HCT116 (cell line): ENCODE measurements at regions not wholly inside any gene's neighbourhood (a gene's known extent, or its start where the extent isn't known, plus 50 kb on each side); places are given as distances from the start of the nearest gene placed in this dataset.

Experiments
- ATAC-seq: fragments of 200-7000 bp; cut with Tn5 transposase; 2 replicates; pipeline ENCODE4 v1.9.1; 2020; ENCODE audit warnings: mild to moderate bottlenecking, moderate library complexity
- BruUV-seq: library from RNA; stranded (reverse); fragments of 400-500 nt; replicated peaks from 2 replicates; lab custom pipeline; 2021; lab: Mats Ljungman, UMichigan
- CTCF ChIA-PET: fragments of 300-600 bp; sonication (Branson Sonifier 250); formaldehyde crosslinking; loops from one replicate; lab custom pipeline; 2021; ENCODE audit warnings: antibody characterized with exemption; lab: Charles Lee
- POLR2A ChIA-PET: fragments of 300-600, 350-600 bp; sonication (Branson Sonifier 250); formaldehyde crosslinking; loops from one replicate; lab custom pipeline; 2021; ENCODE audit warnings: antibody characterized with exemption; lab: Charles Lee
- RAD21 ChIA-PET, 2 experiments: fragments of 300-600 bp; sonication (Branson Sonifier 250); formaldehyde crosslinking; loops; one replicate each; lab custom pipeline; 2023; ENCODE audit warnings: low total read pairs in 2 of 2; ENCODE audit not compliant: uncharacterized antibody in 2 of 2, unreplicated experiment in 2 of 2, low non-redundant PET in 1 of 2; lab: Charles Lee
- DNase-seq: peaks from one replicate; pipeline ENCODE4 v3.0.0-alpha.2; 2010; ENCODE audit warnings: low read depth, low spot score
- H2AFZ ChIP-seq: fragments of 200-600 bp; shearing (Covaris generic), sonication (generic); 2 replicates; pipeline ENCODE4 v1.6.1; 2017; ENCODE audit warnings: low read depth, mixed run types, mixed read lengths, antibody characterized with exemption, low read length; ENCODE audit not compliant: poor library complexity, severe bottlenecking
- H3K27ac ChIP-seq: 2 replicates; pipeline ENCODE4 v1.5.1; 2012; ENCODE audit warnings: low read depth, low read length
- H3K27me3 ChIP-seq: fragments of 200-600 bp; sonication (generic); 2 replicates; pipeline ENCODE4 v1.6.1; 2016; ENCODE audit warnings: mixed run types, low read length, mixed read lengths; ENCODE audit not compliant: insufficient read depth
- H3K36me3 ChIP-seq, 2 experiments: fragments of 200-500 bp in 1 of 2; fragments of 200-600 bp in 1 of 2; sonication (Bioruptor generic) in 1 of 2; sonication (generic) in 1 of 2; 2 replicates each; pipeline versions ENCODE4 v1.5.1 to v1.6.1; 2014 to 2016; ENCODE audit warnings: low read length in 2 of 2, inconsistent platforms in 1 of 2, mixed read lengths in 1 of 2, mixed run types in 1 of 2; ENCODE audit not compliant: insufficient read depth in 2 of 2, control insufficient read depth in 1 of 2
- H3K4me1 ChIP-seq, 2 experiments: fragments of 200-600 bp in 1 of 2; sonication (generic) in 1 of 2; 2 replicates each; pipeline versions ENCODE4 v1.5.1 to v1.6.1; 2012 to 2017; ENCODE audit warnings: low read length in 2 of 2, inconsistent platforms in 1 of 2, mild to moderate bottlenecking in 1 of 2, mixed read lengths in 1 of 2, mixed run types in 1 of 2, moderate library complexity in 1 of 2; ENCODE audit not compliant: insufficient read depth in 2 of 2, control insufficient read depth in 1 of 2
- H3K4me2 ChIP-seq: fragments of 200-600 bp; sonication (generic); 2 replicates; pipeline ENCODE4 v1.6.1; 2017; ENCODE audit warnings: mixed run types, low read length, mixed read lengths
- H3K4me3 ChIP-seq, 2 experiments: fragments of 200-600 bp in 1 of 2; sonication (generic) in 1 of 2; replicated peaks in 1 of 2; 2 replicates each; pipeline ENCODE4 v1.5.1; 2011 to 2016; ENCODE audit warnings: low read length in 2 of 2, control low read depth in 1 of 2, low read depth in 1 of 2, mild to moderate bottlenecking in 1 of 2, mixed read lengths in 1 of 2, mixed run types in 1 of 2
- H3K79me2 ChIP-seq: fragments of 200-600 bp; sonication (generic); 2 replicates; pipeline ENCODE4 v1.6.1; 2017; ENCODE audit warnings: mild to moderate bottlenecking, mixed run types, low read length, moderate library complexity, mixed read lengths; ENCODE audit not compliant: insufficient read depth
- H3K9ac ChIP-seq: fragments of 200-600 bp; sonication (generic); 2 replicates; pipeline ENCODE4 v1.6.1; 2016; ENCODE audit warnings: low read length, mixed read lengths
- H3K9me2 ChIP-seq: fragments of 200-600 bp; sonication (generic), shearing (Covaris generic); 2 replicates; pipeline ENCODE4 v1.6.1; 2017; ENCODE audit warnings: mixed run types, mild to moderate bottlenecking, moderate library complexity; ENCODE audit not compliant: insufficient read depth
- H3K9me3 ChIP-seq, 2 experiments: fragments of 200-500 bp in 1 of 2; fragments of 200-600 bp in 1 of 2; sonication (Bioruptor generic) in 1 of 2; sonication (generic) in 1 of 2; 2 replicates each; pipeline ENCODE4 v1.6.1; 2014 to 2017; ENCODE audit warnings: low read length in 2 of 2, mixed read lengths in 2 of 2, inconsistent platforms in 1 of 2, low read depth in 1 of 2, mild to moderate bottlenecking in 1 of 2, mixed run types in 1 of 2, moderate library complexity in 1 of 2; ENCODE audit not compliant: control insufficient read depth in 1 of 2, insufficient read depth in 1 of 2
- H4K20me1 ChIP-seq: fragments of 200-600 bp; sonication (generic), shearing (Covaris generic); 2 replicates; pipeline ENCODE4 v1.6.1; 2017; ENCODE audit warnings: mixed run types, mild to moderate bottlenecking, moderate library complexity; ENCODE audit not compliant: insufficient read depth
- CBX3 ChIP-seq: IDR thresholded peaks from 2 replicates; pipeline ENCODE4 v1.6.1; 2012; ENCODE audit warnings: low read depth
- EGR1 ChIP-seq: IDR thresholded peaks from 2 replicates; pipeline ENCODE4 v1.6.1; 2012; ENCODE audit warnings: low read depth
- ELF1 ChIP-seq: IDR thresholded peaks from 2 replicates; pipeline ENCODE4 v1.6.1; 2012; ENCODE audit warnings: low read depth, borderline replicate concordance
- EZH2phosphoT487 ChIP-seq: fragments of 200-600 bp; IDR thresholded peaks from 2 replicates; pipeline ENCODE4 v1.6.1; 2018; ENCODE audit warnings: antibody characterized with exemption, borderline replicate concordance
- POLR2A ChIP-seq: IDR thresholded peaks from 2 replicates; pipeline ENCODE4 v1.7.0; 2011; ENCODE audit warnings: borderline replicate concordance; ENCODE audit not compliant: insufficient read depth, insufficient read length; ENCODE audit errors: extremely low read depth
- POLR2AphosphoS5 ChIP-seq: IDR thresholded peaks from 2 replicates; pipeline ENCODE4 v1.6.1; 2011; ENCODE audit warnings: mild to moderate bottlenecking, low read depth, low read length, moderate library complexity
- SP1 ChIP-seq: IDR thresholded peaks from 2 replicates; pipeline ENCODE4 v1.6.1; 2012; ENCODE audit warnings: low read depth
- SRF ChIP-seq: IDR thresholded peaks from 2 replicates; pipeline ENCODE4 v1.6.1; 2012; ENCODE audit warnings: low read depth
- YY1 ChIP-seq: IDR thresholded peaks from 2 replicates; pipeline ENCODE4 v1.6.1; 2011; ENCODE audit warnings: low read length, low read depth, moderate library complexity, mild to moderate bottlenecking; ENCODE audit not compliant: insufficient replicate concordance; ENCODE audit errors: extremely low read depth
- ZFX ChIP-seq: fragments of 450-650 bp; IDR thresholded peaks from 2 replicates; pipeline ENCODE4 v1.6.1; 2017
- ZNF274 ChIP-seq: fragments of 200-500 bp; sonication (Bioruptor generic); IDR thresholded peaks from 2 replicates; pipeline ENCODE4 v1.6.1; 2014; ENCODE audit warnings: mild to moderate bottlenecking, low read depth, low read length, inconsistent platforms
- intact Hi-C: fragments of 100-400 bp; cut with micrococcal nuclease; formaldehyde crosslinking; loops from 2 replicates; pipeline ENCODE4 v1.10.0; 2022
- TF ChIP-seq, protein P1 (sequence below): IDR thresholded peaks from 2 replicates; pipeline ENCODE4 v1.6.1; 2011; ENCODE audit warnings: mild to moderate bottlenecking, low read length, moderate library complexity; ENCODE audit not compliant: insufficient replicate concordance; ENCODE audit errors: extremely low read depth
- TF ChIP-seq, protein P2 (sequence below), 3 experiments: fragments of 200-600 bp in 1 of 3; sonication (generic) in 1 of 3; IDR thresholded peaks in 2 of 3; conservative IDR thresholded peaks in 1 of 3; 2 replicates each; pipeline ENCODE4 v1.5.1; 2012 to 2017; ENCODE audit warnings: low read depth in 2 of 3, low read length in 2 of 3, antibody characterized with exemption in 1 of 3, borderline replicate concordance in 1 of 3, control low read depth in 1 of 3, mild to moderate bottlenecking in 1 of 3, mixed read lengths in 1 of 3, mixed run types in 1 of 3, moderate library complexity in 1 of 3; ENCODE audit not compliant: insufficient read depth in 1 of 3
- TF ChIP-seq, protein P3 (sequence below): IDR thresholded peaks from 2 replicates; pipeline ENCODE4 v1.6.1; 2012
- TF ChIP-seq, protein P4 (sequence below): IDR thresholded peaks from 2 replicates; pipeline ENCODE4 v1.6.1; 2012
- TF ChIP-seq, protein P5 (sequence below): IDR thresholded peaks from 2 replicates; pipeline ENCODE4 v1.6.1; 2012; ENCODE audit warnings: low read depth

DNA sequence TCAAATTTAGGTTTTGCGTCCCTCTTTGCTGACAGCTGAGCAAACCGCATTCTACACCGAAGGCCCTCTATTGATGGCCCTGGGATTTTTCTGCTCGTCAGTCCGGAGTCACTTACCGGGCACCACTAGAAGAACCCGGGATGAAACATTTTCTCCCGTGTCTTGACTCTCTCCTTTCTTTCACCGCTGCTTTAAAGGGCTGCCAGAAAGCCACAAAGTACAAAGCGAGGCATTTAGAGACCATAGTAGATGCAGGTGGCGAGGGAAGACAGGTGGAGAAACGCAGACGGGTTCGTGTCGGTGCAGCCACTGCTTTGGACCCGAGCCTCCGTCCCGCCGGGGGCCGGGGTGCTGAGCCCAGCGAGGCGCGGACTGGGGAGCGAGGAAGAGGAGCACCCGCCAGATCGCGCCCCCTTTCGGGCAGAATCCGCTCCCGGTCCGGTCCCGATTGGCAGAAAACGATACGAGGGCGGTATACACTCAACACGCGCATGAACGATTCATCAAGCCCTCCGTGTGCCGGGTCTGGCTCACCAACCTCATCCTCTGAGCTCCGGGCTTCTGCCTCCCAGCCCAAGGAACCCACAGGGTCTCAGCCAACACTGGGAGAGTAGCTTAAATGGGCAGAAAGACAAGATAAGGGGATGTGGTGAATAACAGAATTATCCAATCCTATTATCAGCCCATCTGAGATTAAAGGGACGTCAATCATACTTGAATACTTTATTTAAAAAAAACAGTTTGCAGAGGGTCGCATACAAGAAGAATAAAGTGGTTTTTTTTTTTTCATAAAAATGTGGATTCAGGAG, 84.9 kb downstream of the TRIM27 start:
- H3K9ac ChIP-seq, result peak overlapping the region; percentile 58
- TF ChIP-seq YY1 (peak; percentile 69), EZH2phosphoT487 (no peak), POLR2A (peak; percentile 45), ZNF274 (no peak), EGR1 (no peak), CBX3 (peak; percentile 89), SP1 (peak; percentile 26; the same call in 1 of the 2 replicates), POLR2AphosphoS5 (peak; percentile 31; the same call in 1 of the 2 replicates), ELF1 (no peak), SRF (no peak), ZFX (no peak)
- TF ChIP-seq, protein P1, sequence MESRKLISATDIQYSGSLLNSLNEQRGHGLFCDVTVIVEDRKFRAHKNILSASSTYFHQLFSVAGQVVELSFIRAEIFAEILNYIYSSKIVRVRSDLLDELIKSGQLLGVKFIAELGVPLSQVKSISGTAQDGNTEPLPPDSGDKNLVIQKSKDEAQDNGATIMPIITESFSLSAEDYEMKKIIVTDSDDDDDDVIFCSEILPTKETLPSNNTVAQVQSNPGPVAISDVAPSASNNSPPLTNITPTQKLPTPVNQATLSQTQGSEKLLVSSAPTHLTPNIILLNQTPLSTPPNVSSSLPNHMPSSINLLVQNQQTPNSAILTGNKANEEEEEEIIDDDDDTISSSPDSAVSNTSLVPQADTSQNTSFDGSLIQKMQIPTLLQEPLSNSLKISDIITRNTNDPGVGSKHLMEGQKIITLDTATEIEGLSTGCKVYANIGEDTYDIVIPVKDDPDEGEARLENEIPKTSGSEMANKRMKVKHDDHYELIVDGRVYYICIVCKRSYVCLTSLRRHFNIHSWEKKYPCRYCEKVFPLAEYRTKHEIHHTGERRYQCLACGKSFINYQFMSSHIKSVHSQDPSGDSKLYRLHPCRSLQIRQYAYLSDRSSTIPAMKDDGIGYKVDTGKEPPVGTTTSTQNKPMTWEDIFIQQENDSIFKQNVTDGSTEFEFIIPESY, result peak; percentile 7
- TF ChIP-seq, protein P2, sequence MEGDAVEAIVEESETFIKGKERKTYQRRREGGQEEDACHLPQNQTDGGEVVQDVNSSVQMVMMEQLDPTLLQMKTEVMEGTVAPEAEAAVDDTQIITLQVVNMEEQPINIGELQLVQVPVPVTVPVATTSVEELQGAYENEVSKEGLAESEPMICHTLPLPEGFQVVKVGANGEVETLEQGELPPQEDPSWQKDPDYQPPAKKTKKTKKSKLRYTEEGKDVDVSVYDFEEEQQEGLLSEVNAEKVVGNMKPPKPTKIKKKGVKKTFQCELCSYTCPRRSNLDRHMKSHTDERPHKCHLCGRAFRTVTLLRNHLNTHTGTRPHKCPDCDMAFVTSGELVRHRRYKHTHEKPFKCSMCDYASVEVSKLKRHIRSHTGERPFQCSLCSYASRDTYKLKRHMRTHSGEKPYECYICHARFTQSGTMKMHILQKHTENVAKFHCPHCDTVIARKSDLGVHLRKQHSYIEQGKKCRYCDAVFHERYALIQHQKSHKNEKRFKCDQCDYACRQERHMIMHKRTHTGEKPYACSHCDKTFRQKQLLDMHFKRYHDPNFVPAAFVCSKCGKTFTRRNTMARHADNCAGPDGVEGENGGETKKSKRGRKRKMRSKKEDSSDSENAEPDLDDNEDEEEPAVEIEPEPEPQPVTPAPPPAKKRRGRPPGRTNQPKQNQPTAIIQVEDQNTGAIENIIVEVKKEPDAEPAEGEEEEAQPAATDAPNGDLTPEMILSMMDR (IDR thresholded peaks at IDR 0.05 in 2 of 3, conservative IDR thresholded peaks at IDR 0.05 in 1 of 3; ENCODE audit: borderline replicate concordance in 1 of 3, insufficient read depth in 1 of 3, low read depth in 2 of 3, low read length in 2 of 3), result peak; percentile 46 to 67 (median 65); a peak in 5 of 6 replicates
- TF ChIP-seq, protein P3, sequence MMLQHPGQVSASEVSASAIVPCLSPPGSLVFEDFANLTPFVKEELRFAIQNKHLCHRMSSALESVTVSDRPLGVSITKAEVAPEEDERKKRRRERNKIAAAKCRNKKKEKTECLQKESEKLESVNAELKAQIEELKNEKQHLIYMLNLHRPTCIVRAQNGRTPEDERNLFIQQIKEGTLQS, result no peak
- TF ChIP-seq, protein P4, sequence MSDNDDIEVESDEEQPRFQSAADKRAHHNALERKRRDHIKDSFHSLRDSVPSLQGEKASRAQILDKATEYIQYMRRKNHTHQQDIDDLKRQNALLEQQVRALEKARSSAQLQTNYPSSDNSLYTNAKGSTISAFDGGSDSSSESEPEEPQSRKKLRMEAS, result peak; percentile 81
- TF ChIP-seq, protein P5, sequence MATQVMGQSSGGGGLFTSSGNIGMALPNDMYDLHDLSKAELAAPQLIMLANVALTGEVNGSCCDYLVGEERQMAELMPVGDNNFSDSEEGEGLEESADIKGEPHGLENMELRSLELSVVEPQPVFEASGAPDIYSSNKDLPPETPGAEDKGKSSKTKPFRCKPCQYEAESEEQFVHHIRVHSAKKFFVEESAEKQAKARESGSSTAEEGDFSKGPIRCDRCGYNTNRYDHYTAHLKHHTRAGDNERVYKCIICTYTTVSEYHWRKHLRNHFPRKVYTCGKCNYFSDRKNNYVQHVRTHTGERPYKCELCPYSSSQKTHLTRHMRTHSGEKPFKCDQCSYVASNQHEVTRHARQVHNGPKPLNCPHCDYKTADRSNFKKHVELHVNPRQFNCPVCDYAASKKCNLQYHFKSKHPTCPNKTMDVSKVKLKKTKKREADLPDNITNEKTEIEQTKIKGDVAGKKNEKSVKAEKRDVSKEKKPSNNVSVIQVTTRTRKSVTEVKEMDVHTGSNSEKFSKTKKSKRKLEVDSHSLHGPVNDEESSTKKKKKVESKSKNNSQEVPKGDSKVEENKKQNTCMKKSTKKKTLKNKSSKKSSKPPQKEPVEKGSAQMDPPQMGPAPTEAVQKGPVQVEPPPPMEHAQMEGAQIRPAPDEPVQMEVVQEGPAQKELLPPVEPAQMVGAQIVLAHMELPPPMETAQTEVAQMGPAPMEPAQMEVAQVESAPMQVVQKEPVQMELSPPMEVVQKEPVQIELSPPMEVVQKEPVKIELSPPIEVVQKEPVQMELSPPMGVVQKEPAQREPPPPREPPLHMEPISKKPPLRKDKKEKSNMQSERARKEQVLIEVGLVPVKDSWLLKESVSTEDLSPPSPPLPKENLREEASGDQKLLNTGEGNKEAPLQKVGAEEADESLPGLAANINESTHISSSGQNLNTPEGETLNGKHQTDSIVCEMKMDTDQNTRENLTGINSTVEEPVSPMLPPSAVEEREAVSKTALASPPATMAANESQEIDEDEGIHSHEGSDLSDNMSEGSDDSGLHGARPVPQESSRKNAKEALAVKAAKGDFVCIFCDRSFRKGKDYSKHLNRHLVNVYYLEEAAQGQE, result no peak

More for the DNA sequence above, 84.9 kb downstream of the TRIM27 start:
- Histone ChIP-seq H3K4me1 (peaks cover 3 to 19% of the 10 kb centered on the region in 2 experiments; a peak in 3 of 4 replicates), H3K36me3 (no peaks in the 10 kb centered on the region), H3K4me3 (peak overlapping the region; percentile 55 to 67), H3K27ac (peak overlapping the region; percentile 67), H3K27me3 (no peaks in the 10 kb centered on the region), H3K79me2 (no peaks in the 10 kb centered on the region), H3K9me2 (no peaks in the 10 kb centered on the region), H4K20me1 (no peaks in the 10 kb centered on the region), H2AFZ (peak overlapping the region; percentile 95), H3K9me3 (no peaks in the 10 kb centered on the region), H3K4me2 (peak overlapping the region; percentile 87)
- ChIA-PET CTCF (interaction anchor here (0.6 to 2.0 kb wide), 11 partner anchors 13 to 152 kb away, joined by 3 to 10 read pairs (median 4); partner anchors contain the start of gene TRIM27), RAD21 (interaction anchor here in 1 of 2 experiments (0.6 kb wide), 1 partner anchor 57 kb away, joined by 3 read pairs; no protein-coding TSS in a partner anchor), POLR2A (interaction anchor here (0.7 to 2.3 kb wide), 7 partner anchors 22 to 1285 kb away, joined by 3 to 14 read pairs (median 4); partner anchors contain the start of gene TRIM27)
- no TSS peak for BruUV-seq
- peak; percentile 75 for DNase-seq
- ATAC-seq, result peak; percentile 84
- intact Hi-C loops, result loop anchor here (1.0 to 5.0 kb wide), 6 partner anchors 24 to 388 kb away; no protein-coding TSS in a partner anchor
